Activated CD4-positive, alpha-beta T cell treated with anti-CD3 and anti-CD28 coated beads, Interleukin-2, amount 50 U/mL, for 48 hours (primary cell): ENCODE measurements at regions not wholly inside any gene's neighbourhood (a gene's known extent, or its start where the extent isn't known, plus 50 kb on each side); places are given as distances from the start of the nearest gene placed in this dataset.

Experiments used
- DNase-seq, 2 experiments: peaks; one replicate each; pipeline ENCODE4 v3.0.0-alpha.2; 2020

DNA sequence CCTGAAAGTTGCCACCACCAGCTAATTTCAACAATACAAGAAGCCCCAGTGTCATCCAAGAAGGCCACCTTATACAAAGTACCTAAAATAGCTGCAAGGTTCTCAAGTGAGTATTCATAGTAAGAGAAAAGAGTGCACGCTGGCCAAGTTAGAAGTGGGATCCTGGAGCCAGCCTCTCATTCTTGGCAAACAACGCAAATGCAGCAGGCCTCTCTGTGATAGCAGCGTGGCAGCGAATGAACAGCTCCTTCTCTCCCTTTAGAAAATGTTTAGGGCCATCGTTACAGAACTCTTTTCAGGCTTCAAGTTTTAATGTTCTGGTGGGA lies 78.0 kb upstream of the IFNG-AS1 start:
- no peak for DNase-seq

- no peak for DNase-seq
Observed at GRCh38 chr12:67911789-67912188, 77.5 kb upstream of the IFNG-AS1 start.

GRCh38 chr12:67915335-67915851 lies 73.9 kb upstream of the IFNG-AS1 start:
- DNase-seq, result no peak

DNA sequence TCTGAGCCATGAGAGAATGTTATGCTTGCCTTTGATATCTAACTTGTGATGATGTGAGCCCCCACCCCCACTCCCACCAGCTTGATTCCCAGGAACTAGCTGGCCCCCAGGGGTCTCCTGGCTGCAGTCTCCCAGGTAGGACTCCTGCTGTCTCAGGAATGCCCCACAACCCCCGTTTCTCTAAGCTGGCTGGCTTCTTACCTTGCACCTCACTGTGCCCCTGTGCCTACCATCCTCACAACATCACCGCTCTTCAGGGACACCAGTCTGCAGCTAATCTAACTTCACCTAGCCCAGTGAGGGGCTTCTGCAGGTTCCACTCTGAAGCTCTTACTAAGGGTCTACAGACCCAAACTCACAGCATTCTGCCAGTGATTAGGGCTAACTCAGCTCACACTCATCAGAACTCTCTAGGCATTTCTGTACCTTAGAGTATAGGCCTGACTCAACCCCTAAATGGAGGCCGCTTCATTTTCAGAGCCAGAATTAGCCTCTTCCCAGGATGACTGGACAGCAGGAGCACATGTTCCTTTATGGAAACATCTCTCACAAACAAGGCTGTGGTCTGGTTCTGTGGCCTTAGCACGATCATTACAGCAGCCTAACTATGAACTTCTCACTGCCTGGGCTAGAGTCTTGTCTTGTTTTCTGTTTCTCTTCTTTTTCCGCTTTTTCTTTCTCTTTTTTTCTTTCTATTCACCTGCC lies 72.8 kb upstream of the IFNG-AS1 start:
- no peak for DNase-seq

GRCh38 chr12:67917811-67918210 lies 71.4 kb upstream of the IFNG-AS1 start:
- DNase-seq, result no peak

DNA sequence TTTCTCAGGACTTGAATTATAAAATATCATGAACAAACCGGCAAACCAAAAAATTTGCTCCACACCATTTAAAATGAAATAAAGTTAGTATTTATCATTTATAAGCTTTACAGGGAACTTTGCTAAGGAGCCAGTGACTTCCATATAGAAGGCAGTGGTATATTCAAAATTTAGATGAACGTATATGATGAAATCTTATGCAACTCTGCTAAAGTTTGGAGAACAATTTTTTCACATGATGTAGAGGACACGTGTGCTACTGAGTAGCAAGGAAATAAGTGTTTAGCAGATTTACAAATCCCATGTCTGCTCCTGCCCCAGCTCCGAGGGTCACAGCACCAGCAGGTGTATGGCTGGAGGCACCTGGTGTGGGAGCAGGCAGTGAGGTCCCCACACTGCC lies 70.8 kb upstream of the IFNG-AS1 start:
- no peak for DNase-seq

- DNase-seq, result no peak
Observed at GRCh38 chr12:67919406-67919805, 69.8 kb upstream of the IFNG-AS1 start.

DNA sequence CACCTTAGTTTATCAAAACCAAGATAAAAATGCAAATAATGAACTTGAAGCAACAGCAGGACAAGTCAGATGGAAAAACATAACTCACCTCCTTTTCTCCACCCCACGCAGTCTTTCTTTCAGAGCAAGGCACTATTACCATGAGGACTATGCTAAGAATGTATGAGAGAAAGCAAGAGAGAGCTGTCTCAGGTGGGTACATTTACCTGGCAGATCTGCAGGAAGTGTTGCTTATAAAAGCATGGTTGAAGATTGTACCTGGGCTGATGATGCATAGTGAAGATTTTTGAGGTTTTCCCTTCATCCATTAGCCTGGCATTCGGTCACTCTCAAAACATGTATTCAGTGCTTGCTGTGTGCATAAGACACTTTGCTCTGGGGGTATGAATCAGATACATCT lies 68.8 kb upstream of the IFNG-AS1 start:
- no peak for DNase-seq

GRCh38 chr12:67921286-67921685 lies 68.0 kb upstream of the IFNG-AS1 start:
- no peak for DNase-seq

DNA sequence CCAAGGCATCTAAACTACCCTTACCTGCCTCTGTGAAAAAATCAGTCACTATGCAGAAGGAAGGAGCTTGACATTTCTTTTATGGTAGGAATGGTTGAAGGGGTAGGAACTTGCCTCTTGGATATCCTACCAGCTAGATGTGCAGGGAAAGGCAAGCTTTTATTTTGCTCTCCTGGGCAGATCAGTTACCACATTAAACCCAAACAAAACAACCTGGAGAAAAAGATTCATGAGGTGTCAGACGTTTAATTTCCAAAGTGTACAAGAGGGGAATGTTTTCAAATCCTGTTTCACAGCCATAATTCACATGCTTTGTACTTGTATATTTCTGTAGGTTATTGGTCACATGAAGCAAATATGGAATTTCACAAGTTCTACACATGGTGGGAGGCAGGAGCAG lies 67.0 kb upstream of the IFNG-AS1 start:
- no peak for DNase-seq

DNA sequence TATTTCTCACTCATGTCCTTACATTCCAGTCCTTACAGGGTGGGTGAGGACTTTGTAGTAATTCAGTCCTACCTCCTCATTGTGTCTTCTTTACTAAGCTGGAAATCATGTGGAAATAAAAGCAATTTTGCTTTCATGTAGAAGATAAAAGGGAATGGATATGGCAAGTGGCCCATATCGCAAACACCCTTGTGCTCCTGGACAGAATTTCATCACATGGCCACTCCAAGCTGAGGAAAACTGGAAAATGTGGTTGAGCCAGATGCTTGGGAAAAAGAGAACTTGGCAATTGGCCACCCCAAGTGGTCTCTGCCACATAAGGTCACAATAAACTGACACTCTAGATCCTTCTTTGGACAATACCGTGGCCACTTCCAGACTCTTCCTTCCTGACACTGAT lies 64.2 kb upstream of the IFNG-AS1 start:
- no peak for DNase-seq

- DNase-seq, result no peak
Observed at GRCh38 chr12:67925552-67925951, 63.7 kb upstream of the IFNG-AS1 start.

- DNase-seq, result no peak
Observed at GRCh38 chr12:67926063-67926462, 63.2 kb upstream of the IFNG-AS1 start.

DNA sequence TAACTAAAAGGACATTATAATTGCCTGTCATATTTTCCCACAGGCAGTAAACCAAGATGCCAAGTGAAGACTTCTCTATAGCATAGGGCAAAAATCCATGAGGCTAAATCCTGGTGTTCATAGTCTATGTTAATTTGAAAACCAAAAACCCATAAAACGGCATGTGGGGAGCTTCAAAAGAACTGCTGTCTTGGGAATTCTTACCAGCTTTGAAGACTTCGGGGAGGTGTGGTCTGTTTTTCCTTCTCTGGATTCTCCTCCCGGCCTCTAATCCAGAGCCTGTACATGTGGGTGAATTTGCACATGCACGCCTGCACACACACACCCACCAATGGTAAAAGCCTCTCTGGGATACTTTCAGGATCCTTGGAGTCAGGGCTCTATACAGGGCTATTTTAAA lies 61.9 kb upstream of the IFNG-AS1 start:
- no peak for DNase-seq

- no peak for DNase-seq
Observed at GRCh38 chr12:67927815-67928214, 61.4 kb upstream of the IFNG-AS1 start.

GRCh38 chr12:67928621-67929383 lies 60.4 kb upstream of the IFNG-AS1 start:
- no peak for DNase-seq

DNA sequence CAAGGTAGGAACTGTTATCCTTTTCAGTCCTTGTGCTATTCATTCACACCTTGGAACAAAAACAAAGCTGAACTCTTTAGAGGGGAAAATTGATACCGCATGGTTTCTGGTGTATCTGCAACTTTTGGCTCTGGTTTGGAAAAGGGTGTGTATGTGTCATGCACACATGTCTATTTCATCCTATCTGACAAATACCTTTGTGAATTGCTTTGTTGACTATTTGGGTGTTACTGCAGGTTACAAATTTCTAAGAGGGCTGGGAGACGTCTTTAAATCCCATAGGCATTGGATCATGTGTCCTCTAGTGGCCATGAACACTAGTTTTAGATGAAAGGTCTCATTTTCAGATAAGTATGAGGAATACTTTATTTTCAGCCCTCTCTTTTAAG lies 59.9 kb upstream of the IFNG-AS1 start:
- no peak for DNase-seq

GRCh38 chr12:67937822-67938221 lies 51.4 kb upstream of the IFNG-AS1 start:
- no peak for DNase-seq
